GM12801 (cell line): ENCODE measurements at regions not wholly inside any gene's neighbourhood (a gene's known extent, or its start where the extent isn't known, plus 50 kb on each side); places are given as distances from the start of the nearest gene placed in this dataset.

ENCODE experiments used
- CTCF ChIP-seq: IDR thresholded peaks from one replicate; pipeline ENCODE4 v1.5.1; 2011; ENCODE audit warnings: control low read depth; ENCODE audit not compliant: insufficient read length; ENCODE audit errors: extremely low read depth

GRCh38 chr12:127629066-127629820, 637.7 kb upstream of the TMEM132C start:
- no peak for TF ChIP-seq CTCF

GRCh38 chr12:127632461-127632860, 634.5 kb upstream of the TMEM132C start:
- no peak for TF ChIP-seq CTCF

GRCh38 chr12:127635838-127636237, 631.1 kb upstream of the TMEM132C start:
- TF ChIP-seq CTCF, result no peak

GRCh38 chr12:127636882-127637281, 630.1 kb upstream of the TMEM132C start:
- TF ChIP-seq CTCF, result no peak

- no peak for TF ChIP-seq CTCF
Measured at GRCh38 chr12:127640181-127640886, 626.6 kb upstream of the TMEM132C start.

- no peak for TF ChIP-seq CTCF
Measured at GRCh38 chr12:127642208-127642607, 624.8 kb upstream of the TMEM132C start.

GRCh38 chr12:127648321-127648720, 618.6 kb upstream of the TMEM132C start:
- TF ChIP-seq CTCF, result no peak
